ENCODE measurements at regions not wholly inside any gene's neighbourhood (a gene's known extent, or its start where the extent isn't known, plus 50 kb on each side); places are given as distances from the start of the nearest gene placed in this dataset.

GRCh38 chrX:4851534-4851933, 1138.1 kb upstream of the PRKX start:
- TF ChIP-seq, protein P1, sequence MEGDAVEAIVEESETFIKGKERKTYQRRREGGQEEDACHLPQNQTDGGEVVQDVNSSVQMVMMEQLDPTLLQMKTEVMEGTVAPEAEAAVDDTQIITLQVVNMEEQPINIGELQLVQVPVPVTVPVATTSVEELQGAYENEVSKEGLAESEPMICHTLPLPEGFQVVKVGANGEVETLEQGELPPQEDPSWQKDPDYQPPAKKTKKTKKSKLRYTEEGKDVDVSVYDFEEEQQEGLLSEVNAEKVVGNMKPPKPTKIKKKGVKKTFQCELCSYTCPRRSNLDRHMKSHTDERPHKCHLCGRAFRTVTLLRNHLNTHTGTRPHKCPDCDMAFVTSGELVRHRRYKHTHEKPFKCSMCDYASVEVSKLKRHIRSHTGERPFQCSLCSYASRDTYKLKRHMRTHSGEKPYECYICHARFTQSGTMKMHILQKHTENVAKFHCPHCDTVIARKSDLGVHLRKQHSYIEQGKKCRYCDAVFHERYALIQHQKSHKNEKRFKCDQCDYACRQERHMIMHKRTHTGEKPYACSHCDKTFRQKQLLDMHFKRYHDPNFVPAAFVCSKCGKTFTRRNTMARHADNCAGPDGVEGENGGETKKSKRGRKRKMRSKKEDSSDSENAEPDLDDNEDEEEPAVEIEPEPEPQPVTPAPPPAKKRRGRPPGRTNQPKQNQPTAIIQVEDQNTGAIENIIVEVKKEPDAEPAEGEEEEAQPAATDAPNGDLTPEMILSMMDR (IDR thresholded peaks at IDR 0.05): no peak
- no peak for TF ChIP-seq ZFX (IDR thresholded peaks at IDR 0.05; ENCODE audit: borderline replicate concordance)
